H9 (cell line): ENCODE measurements at regions not wholly inside any gene's neighbourhood (a gene's known extent, or its start where the extent isn't known, plus 50 kb on each side); places are given as distances from the start of the nearest gene placed in this dataset.

Experiments
- DNase-seq: peaks from one replicate; pipeline ENCODE4 v3.0.0-alpha.2; 2017
- H2AFZ ChIP-seq: one replicate; pipeline ENCODE4 v1.6.1; 2013; ENCODE audit warnings: mild to moderate bottlenecking, low read length, control low read depth, moderate library complexity
- H2AK5ac ChIP-seq: 2 replicates; pipeline ENCODE4 v1.6.1; 2013; ENCODE audit warnings: low read length, control low read depth, mixed read lengths; ENCODE audit not compliant: insufficient read length
- H2BK120ac ChIP-seq: one replicate; pipeline ENCODE4 v1.6.1; 2013; ENCODE audit warnings: low read depth, mild to moderate bottlenecking, low read length, control low read depth, inconsistent platforms; ENCODE audit not compliant: poor library complexity, severe bottlenecking
- H2BK12ac ChIP-seq: 2 replicates; pipeline ENCODE4 v1.6.1; 2013; ENCODE audit warnings: low read length, control low read depth, mixed read lengths, low read depth; ENCODE audit not compliant: insufficient read length
- H2BK15ac ChIP-seq: 2 replicates; pipeline ENCODE4 v1.6.1; 2013; ENCODE audit warnings: low read depth, low read length, control low read depth
- H2BK20ac ChIP-seq: one replicate; pipeline ENCODE4 v1.6.1; 2013; ENCODE audit warnings: low read depth, mild to moderate bottlenecking, low read length, control low read depth, inconsistent platforms; ENCODE audit not compliant: poor library complexity, severe bottlenecking
- H2BK5ac ChIP-seq: 2 replicates; pipeline ENCODE4 v1.6.1; 2013; ENCODE audit warnings: low read length, control low read depth, mixed read lengths; ENCODE audit not compliant: insufficient read length
- H3K14ac ChIP-seq: 2 replicates; pipeline ENCODE4 v1.6.1; 2013; ENCODE audit warnings: low read length, control low read depth; ENCODE audit not compliant: insufficient read depth
- H3K18ac ChIP-seq: 2 replicates; pipeline ENCODE4 v1.6.1; 2013; ENCODE audit warnings: low read depth, mild to moderate bottlenecking, mixed read lengths, low read length, control low read depth; ENCODE audit not compliant: insufficient read length
- H3K23ac ChIP-seq: 2 replicates; pipeline ENCODE4 v1.6.1; 2013; ENCODE audit warnings: low read length, control low read depth, mixed read lengths, low read depth; ENCODE audit not compliant: insufficient read length
- H3K23me2 ChIP-seq: 2 replicates; pipeline ENCODE4 v1.6.1; 2013; ENCODE audit warnings: low read depth, mild to moderate bottlenecking, mixed read lengths, low read length, control low read depth; ENCODE audit not compliant: insufficient read length, poor library complexity, severe bottlenecking
- H3K27ac ChIP-seq: 2 replicates; pipeline ENCODE4 v1.5.1; 2013; ENCODE audit warnings: low read length, control low read depth, mixed read lengths, low read depth; ENCODE audit not compliant: insufficient read length
- H3K27me3 ChIP-seq: 2 replicates; pipeline ENCODE4 v1.6.1; 2013; ENCODE audit warnings: low read length, control low read depth, inconsistent platforms; ENCODE audit not compliant: insufficient read depth
- H3K4ac ChIP-seq: 2 replicates; pipeline ENCODE4 v1.6.1; 2013; ENCODE audit warnings: low read depth, mild to moderate bottlenecking, control low read depth, inconsistent platforms, low read length, moderate library complexity
- H3K4me1 ChIP-seq: 2 replicates; pipeline ENCODE4 v1.6.1; 2013; ENCODE audit warnings: low read length, control low read depth, inconsistent platforms; ENCODE audit not compliant: insufficient read depth
- H3K4me2 ChIP-seq: 2 replicates; pipeline ENCODE4 v1.6.1; 2013; ENCODE audit warnings: low read length, control low read depth, mixed read lengths; ENCODE audit not compliant: insufficient read length, insufficient read depth
- H3K56ac ChIP-seq: 2 replicates; pipeline ENCODE4 v1.6.1; 2013; ENCODE audit warnings: low read depth, mild to moderate bottlenecking, mixed read lengths, low read length, control low read depth; ENCODE audit not compliant: insufficient read length
- H3K79me1 ChIP-seq: 2 replicates; pipeline ENCODE4 v1.6.1; 2013; ENCODE audit warnings: low read depth, mild to moderate bottlenecking, moderate library complexity, low read length, control low read depth, inconsistent platforms; ENCODE audit not compliant: insufficient read depth, poor library complexity, severe bottlenecking
- H3K79me2 ChIP-seq: 2 replicates; pipeline ENCODE4 v1.6.1; 2013; ENCODE audit warnings: low read length, control low read depth, inconsistent platforms; ENCODE audit not compliant: insufficient read depth
- H3K9ac ChIP-seq: 2 replicates; pipeline ENCODE4 v1.6.1; 2013; ENCODE audit warnings: low read length, control low read depth, mixed read lengths; ENCODE audit not compliant: insufficient read length; ENCODE audit errors: extremely low read depth
- H3K9me3 ChIP-seq: one replicate; pipeline ENCODE4 v1.6.1; 2013; ENCODE audit warnings: low read depth, low read length, inconsistent platforms; ENCODE audit not compliant: control insufficient read depth
- H3T11ph ChIP-seq: one replicate; pipeline ENCODE4 v1.6.1; 2013; ENCODE audit warnings: mild to moderate bottlenecking, low read length, control low read depth, inconsistent platforms
- H4K20me1 ChIP-seq: one replicate; pipeline ENCODE4 v1.6.1; 2013; ENCODE audit not compliant: control insufficient read depth, insufficient read length, insufficient read depth
- H4K5ac ChIP-seq: 2 replicates; pipeline ENCODE4 v1.6.1; 2013; ENCODE audit warnings: low read depth, mild to moderate bottlenecking, mixed read lengths, low read length, control low read depth; ENCODE audit not compliant: insufficient read length
- H4K8ac ChIP-seq: replicated peaks from 2 replicates; pipeline ENCODE4 v1.6.1; 2013; ENCODE audit warnings: low read length, control low read depth, mixed read lengths, low read depth; ENCODE audit not compliant: insufficient read length
- H4K91ac ChIP-seq: 2 replicates; pipeline ENCODE4 v1.6.1; 2013; ENCODE audit warnings: low read depth, mild to moderate bottlenecking, moderate library complexity, mixed read lengths, low read length, control low read depth; ENCODE audit not compliant: insufficient read length
- H3K27ac Mint-ChIP-seq, 3 experiments: 2 replicates in 2 of 3; 3 replicates in 1 of 3; pipeline ENCODE4 v1.8.0; 2020 to 2021; ENCODE audit warnings: mixed read lengths in 3 of 3, mild to moderate bottlenecking in 1 of 3, moderate library complexity in 1 of 3
- H3K27me3 Mint-ChIP-seq: 2 replicates; pipeline ENCODE4 v1.8.0; 2021; ENCODE audit warnings: low read depth, mild to moderate bottlenecking, moderate library complexity, mixed read lengths
- H3K36me3 Mint-ChIP-seq, 3 experiments: 2 replicates in 2 of 3; 3 replicates in 1 of 3; pipeline ENCODE4 v1.8.0; 2020 to 2021; ENCODE audit warnings: low read depth in 3 of 3, mixed read lengths in 3 of 3; ENCODE audit not compliant: insufficient read depth in 1 of 3
- H3K4me1 Mint-ChIP-seq, 2 experiments: 2 replicates each; pipeline ENCODE4 v1.8.0; 2020; ENCODE audit warnings: mixed read lengths in 2 of 2
- H3K4me3 Mint-ChIP-seq, 2 experiments: 2 replicates in 1 of 2; 3 replicates in 1 of 2; pipeline ENCODE4 v1.8.0; 2020 to 2021; ENCODE audit warnings: mild to moderate bottlenecking in 2 of 2, mixed read lengths in 2 of 2, moderate library complexity in 1 of 2
- H3K9me3 Mint-ChIP-seq, 2 experiments: 2 replicates in 1 of 2; 3 replicates in 1 of 2; pipeline ENCODE4 v1.8.0; 2020; ENCODE audit warnings: mild to moderate bottlenecking in 2 of 2, mixed read lengths in 2 of 2, moderate library complexity in 1 of 2
- WGBS: extraction: QIAGEN DNeasy Blood & Tissue Kit; methylation state at CpG from one replicate; pipeline ENCODE4 v1.1.7; 2013; ENCODE audit warnings: missing lambda C conversion rate, low lambda C conversion rate, mixed read lengths; ENCODE audit not compliant: insufficient read length; ENCODE audit errors: extremely low coverage; 5-methylcytosine and 5-hydroxymethylcytosine counted together
- TF ChIP-seq, protein P1 (sequence below): fragments of 200-600 bp; sonication (generic); conservative IDR thresholded peaks from 3 replicates; pipeline ENCODE4 v1.8.0; 2021; ENCODE audit warnings: antibody characterized with exemption, mild to moderate bottlenecking

DNA sequence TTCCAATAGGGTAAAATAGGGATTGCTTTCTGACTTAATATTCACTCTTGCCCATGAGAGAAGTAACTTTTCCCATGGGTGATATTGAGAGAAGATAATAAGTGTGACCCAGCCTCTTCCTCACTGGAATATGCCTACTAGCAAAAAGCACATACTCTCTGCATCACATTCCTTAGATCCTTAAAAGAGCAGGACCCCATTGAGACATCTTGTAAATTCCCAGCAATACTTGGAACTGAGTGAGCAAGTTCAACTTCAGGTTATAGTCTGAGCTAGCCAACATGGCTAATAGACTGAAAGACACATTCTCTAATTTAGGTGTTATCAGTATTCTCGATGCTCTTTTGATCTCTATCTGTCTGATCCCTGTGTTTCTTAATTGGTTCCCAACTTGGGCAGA is 1372.3 kb downstream of the STIM2 start:
- no peaks in the 10 kb centered on the region; a peak in 1 of 5 replicates for H3K9me3 Mint-ChIP-seq
- H3K9ac ChIP-seq = no peak overlapping the region
- no peaks in the 10 kb centered on the region; the same call in 1 of the 2 replicates for H3K4me1 ChIP-seq
- H2BK12ac ChIP-seq = no peak overlapping the region
- H2AFZ ChIP-seq = no peak overlapping the region
- H3K23ac ChIP-seq = no peak overlapping the region
- H2BK120ac ChIP-seq = no peak overlapping the region
- H3K4me2 ChIP-seq = no peak overlapping the region
- no peak overlapping the region for H2BK20ac ChIP-seq
- no peak overlapping the region for H3K27ac Mint-ChIP-seq
- H3K4ac ChIP-seq = no peak overlapping the region
- H3K4me1 Mint-ChIP-seq = peaks cover 11 to 16% of the 10 kb centered on the region in 2 experiments
- no peak for DNase-seq
- H4K5ac ChIP-seq = no peak overlapping the region
- no peak overlapping the region for H4K8ac ChIP-seq
- H3K23me2 ChIP-seq = no peaks in the 10 kb centered on the region
- H3K79me1 ChIP-seq = no peaks in the 10 kb centered on the region
- H4K20me1 ChIP-seq = no peaks in the 10 kb centered on the region
- H3K27me3 Mint-ChIP-seq = no peaks in the 10 kb centered on the region
- no peaks in the 10 kb centered on the region for H3K9me3 ChIP-seq
- H4K91ac ChIP-seq = no peak overlapping the region
- no peak overlapping the region for H3T11ph ChIP-seq
- no peak overlapping the region for H3K27ac ChIP-seq
- no peak overlapping the region for H2BK5ac ChIP-seq
- WGBS = no CpG with 5 or more reads among the region's 1 CpG
- no peak overlapping the region for H3K18ac ChIP-seq
- no peaks in the 10 kb centered on the region for H3K79me2 ChIP-seq
- H3K56ac ChIP-seq = no peak overlapping the region
- H2AK5ac ChIP-seq = no peak overlapping the region
- no peak overlapping the region for H3K4me3 Mint-ChIP-seq
- no peaks in the 10 kb centered on the region for H3K36me3 Mint-ChIP-seq
- no peak overlapping the region for H3K14ac ChIP-seq
- no peak overlapping the region for H2BK15ac ChIP-seq
- no peaks in the 10 kb centered on the region for H3K27me3 ChIP-seq
- TF ChIP-seq, protein P1, sequence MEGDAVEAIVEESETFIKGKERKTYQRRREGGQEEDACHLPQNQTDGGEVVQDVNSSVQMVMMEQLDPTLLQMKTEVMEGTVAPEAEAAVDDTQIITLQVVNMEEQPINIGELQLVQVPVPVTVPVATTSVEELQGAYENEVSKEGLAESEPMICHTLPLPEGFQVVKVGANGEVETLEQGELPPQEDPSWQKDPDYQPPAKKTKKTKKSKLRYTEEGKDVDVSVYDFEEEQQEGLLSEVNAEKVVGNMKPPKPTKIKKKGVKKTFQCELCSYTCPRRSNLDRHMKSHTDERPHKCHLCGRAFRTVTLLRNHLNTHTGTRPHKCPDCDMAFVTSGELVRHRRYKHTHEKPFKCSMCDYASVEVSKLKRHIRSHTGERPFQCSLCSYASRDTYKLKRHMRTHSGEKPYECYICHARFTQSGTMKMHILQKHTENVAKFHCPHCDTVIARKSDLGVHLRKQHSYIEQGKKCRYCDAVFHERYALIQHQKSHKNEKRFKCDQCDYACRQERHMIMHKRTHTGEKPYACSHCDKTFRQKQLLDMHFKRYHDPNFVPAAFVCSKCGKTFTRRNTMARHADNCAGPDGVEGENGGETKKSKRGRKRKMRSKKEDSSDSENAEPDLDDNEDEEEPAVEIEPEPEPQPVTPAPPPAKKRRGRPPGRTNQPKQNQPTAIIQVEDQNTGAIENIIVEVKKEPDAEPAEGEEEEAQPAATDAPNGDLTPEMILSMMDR = no peak
